K562 (cell line): ENCODE measurements at regions not wholly inside any gene's neighbourhood (a gene's known extent, or its start where the extent isn't known, plus 50 kb on each side); places are given as distances from the start of the nearest gene placed in this dataset.

Source experiments
- ATAC-seq: fragments of 200-7000 bp; cut with Tn5 transposase; 3 replicates; pipeline ENCODE4 v1.9.1; 2020; ENCODE audit warnings: moderate library complexity
- BruUV-seq: library from RNA; stranded (reverse); fragments of 400-500 nt; replicated peaks from 2 replicates; lab custom pipeline; 2021; lab: Mats Ljungman, UMichigan
- CTCF ChIA-PET: fragments of 300-600 bp; formaldehyde crosslinking; extraction: SDS; loops from one replicate; lab custom pipeline; 2021; ENCODE audit warnings: low intra/inter-chr PET ratio; lab: Yijun Ruan, JAX
- POLR2A ChIA-PET: fragments of 300-600, 350-650 bp; sonication (Branson Sonifier 250); formaldehyde crosslinking; extraction: SDS; loops from one replicate; lab custom pipeline; 2021; ENCODE audit warnings: antibody characterized with exemption, inconsistent platforms; lab: Yijun Ruan, JAX
- DNase-seq, 4 experiments: peaks; one replicate each; pipeline versions ENCODE4 v3.0.0 to v3.0.0-alpha.2; 2011 to 2018; ENCODE audit warnings: low spot score in 3 of 4, mixed read lengths in 3 of 4; ENCODE audit errors: extremely low read depth in 1 of 4
- FAIRE-seq: peaks from 2 replicates; lab custom pipeline; 2011; peaks lifted over from hg19 to GRCh38; lab: Jason Lieb, UNC
- H2AFZ ChIP-seq: 2 replicates; pipeline ENCODE4 v1.6.0; 2011; ENCODE audit warnings: low read depth, low read length, control low read depth, inconsistent platforms
- H3K27ac ChIP-seq: fragments of 200-600 bp; 3 replicates; pipeline ENCODE4 v1.8.0; 2011; ENCODE audit warnings: low read depth, mild to moderate bottlenecking, control low read depth, inconsistent platforms, low read length, moderate library complexity, mixed read lengths; ENCODE audit errors: extremely low read depth
- H3K27me3 ChIP-seq, 2 experiments: fragments of 300-600 bp in 1 of 2; 2 replicates in 1 of 2; 3 replicates in 1 of 2; pipeline versions ENCODE4 v1.6.0 to v1.8.0; 2011; ENCODE audit warnings: inconsistent platforms in 2 of 2, low read length in 2 of 2, mild to moderate bottlenecking in 1 of 2, mixed read lengths in 1 of 2, moderate library complexity in 1 of 2; ENCODE audit not compliant: control insufficient read depth in 2 of 2, insufficient read depth in 2 of 2
- H3K36me3 ChIP-seq: fragments of 300-600 bp; 3 replicates; pipeline ENCODE4 v1.8.0; 2011; ENCODE audit warnings: mild to moderate bottlenecking, low read length, inconsistent platforms; ENCODE audit not compliant: control insufficient read depth, insufficient read depth
- H3K4me1 ChIP-seq, 2 experiments: fragments of 200-600 bp in 1 of 2; replicated peaks in 1 of 2; 2 replicates in 1 of 2; 3 replicates in 1 of 2; pipeline versions ENCODE4 v1.5.1 to v1.8.0; 2011; ENCODE audit warnings: inconsistent platforms in 2 of 2, low read length in 2 of 2, mild to moderate bottlenecking in 1 of 2, mixed read lengths in 1 of 2, moderate library complexity in 1 of 2; ENCODE audit not compliant: control insufficient read depth in 2 of 2, insufficient read depth in 2 of 2
- H3K4me2 ChIP-seq: 2 replicates; pipeline ENCODE4 v1.6.1; 2011; ENCODE audit warnings: low read length, control low read depth, inconsistent platforms, mixed read lengths; ENCODE audit not compliant: insufficient read depth
- H3K4me3 ChIP-seq: fragments of 200-600 bp; sonication (generic), shearing (Covaris generic); 2 replicates; pipeline ENCODE4 v1.5.1; 2016; ENCODE audit warnings: control low read depth, inconsistent platforms
- H3K79me2 ChIP-seq: fragments of 200-600 bp; 3 replicates; pipeline ENCODE4 v1.8.0; 2011; ENCODE audit warnings: low read length, inconsistent platforms; ENCODE audit not compliant: control insufficient read depth, insufficient read depth
- H3K9ac ChIP-seq, 2 experiments: 2 replicates each; pipeline versions ENCODE4 v1.6.0 to v1.6.1; 2011; ENCODE audit warnings: low read depth in 2 of 2, low read length in 2 of 2, control low read depth in 1 of 2, inconsistent platforms in 1 of 2, mild to moderate bottlenecking in 1 of 2, mixed read lengths in 1 of 2; ENCODE audit not compliant: insufficient read depth in 1 of 2
- H3K9me1 ChIP-seq: one replicate; pipeline ENCODE4 v1.6.0; 2011; ENCODE audit warnings: inconsistent platforms, mild to moderate bottlenecking, low read length, moderate library complexity; ENCODE audit not compliant: control insufficient read depth, insufficient read depth
- H3K9me3 ChIP-seq: replicated peaks from 2 replicates; pipeline ENCODE4 v1.5.1; 2011; ENCODE audit warnings: low read depth, low read length, inconsistent platforms; ENCODE audit not compliant: control insufficient read depth, insufficient read depth
- H4K20me1 ChIP-seq: replicated peaks from 2 replicates; pipeline ENCODE4 v1.6.1; 2011; ENCODE audit warnings: low read length, inconsistent platforms, mixed read lengths; ENCODE audit not compliant: control insufficient read depth, insufficient read depth
- CHCHD3 ChIP-seq: fragments of 250-450 bp; sonication (Bioruptor Pico); IDR thresholded peaks from 2 replicates; pipeline ENCODE4 v2.1.2; 2022; ENCODE audit warnings: mild to moderate bottlenecking
- DACH1 ChIP-seq: fragments of 450-650 bp; IDR thresholded peaks from 2 replicates; pipeline ENCODE4 v1.6.1; 2018; ENCODE audit not compliant: partially characterized antibody
- MEIS2 ChIP-seq: fragments of 450-650 bp; IDR thresholded peaks from 2 replicates; pipeline ENCODE4 v1.6.1; 2014; ENCODE audit warnings: mild to moderate bottlenecking; ENCODE audit not compliant: partially characterized antibody
- NCOR1 ChIP-seq: fragments of 450-650 bp; IDR thresholded peaks from 2 replicates; pipeline ENCODE4 v1.6.1; 2016; ENCODE audit warnings: mild to moderate bottlenecking, moderate library complexity
- NR2C2 ChIP-seq, 2 experiments: fragments of 200-800 bp in 1 of 2; sonication (Bioruptor generic) in 1 of 2; sonication (generic) in 1 of 2; formaldehyde crosslinking in 1 of 2; IDR thresholded peaks; 2 replicates each; pipeline versions ENCODE4 v1.6.1 to v1.8.0; 2016 to 2022; ENCODE audit warnings: mild to moderate bottlenecking in 1 of 2, missing compliant biosample characterization in 1 of 2, missing genetic modification characterization in 1 of 2, missing genetic modification reagents in 1 of 2
- POLR2B ChIP-seq: fragments of 450-650 bp; IDR thresholded peaks from 2 replicates; pipeline ENCODE4 v1.6.1; 2018; ENCODE audit warnings: low read depth; ENCODE audit not compliant: partially characterized antibody
- RNF2 ChIP-seq: sonication (generic); IDR thresholded peaks from 2 replicates; pipeline ENCODE4 v1.6.1; 2016
- SETDB1 ChIP-seq: IDR thresholded peaks from one replicate; pipeline ENCODE4 v1.6.1; 2012; ENCODE audit warnings: low read length, control low read depth, inconsistent platforms
- SNRNP70 ChIP-seq: fragments of 200-400 bp; formaldehyde crosslinking; optimal IDR thresholded peaks from 2 replicates; pipeline ENCODE3; 2017; ENCODE audit warnings: low read depth, low read length
- ZC3H8 ChIP-seq: fragments of 450-650 bp; IDR thresholded peaks from 2 replicates; pipeline ENCODE4 v1.6.1; 2017
- ZNF224 ChIP-seq: sonication (generic); formaldehyde crosslinking; IDR thresholded peaks from 2 replicates; pipeline ENCODE4 v1.8.0; 2022; ENCODE audit warnings: mild to moderate bottlenecking, missing genetic modification reagents
- ZNF324 ChIP-seq: fragments of 250-450 bp; sonication (Bioruptor Pico); IDR thresholded peaks from 2 replicates; pipeline ENCODE4 v1.4.0; 2020; ENCODE audit warnings: mild to moderate bottlenecking
- ZNF655 ChIP-seq: fragments of 250-450 bp; sonication (Bioruptor Pico); IDR thresholded peaks from 2 replicates; pipeline ENCODE4 v1.5.0; 2021
- WGBS: fragments of 100-300 bp; shearing (Covaris generic); methylation state at CpG from one replicate; pipeline ENCODE4 v1.1.6; 2016; ENCODE audit warnings: low coverage, mixed read lengths; ENCODE audit not compliant: insufficient coverage; ENCODE audit errors: missing lambda C conversion rate; 5-methylcytosine and 5-hydroxymethylcytosine counted together
- in situ Hi-C: fragments of 300-500 bp; cut with MboI; formaldehyde crosslinking; loops from 4 replicates; pipeline ENCODE4 v1.15.0; 2018; ENCODE audit warnings: inconsistent platforms, mixed read lengths
- intact Hi-C: fragments of 100-400 bp; cut with micrococcal nuclease; formaldehyde crosslinking; loops from 2 replicates; pipeline ENCODE4 v1.14.2; 2022
- TF ChIP-seq, protein P1 (sequence below): IDR thresholded peaks from 2 replicates; pipeline ENCODE4 v1.6.1; 2011; ENCODE audit not compliant: insufficient read length; ENCODE audit errors: extremely low read depth
- TF ChIP-seq, protein P2 (sequence below): IDR thresholded peaks from 2 replicates; pipeline ENCODE4 v1.6.1; 2012; ENCODE audit warnings: low read depth, low read length, improper control_type of control experiment, borderline replicate concordance
- TF ChIP-seq, protein P3 (sequence below): fragments of 450-650 bp; formaldehyde crosslinking; IDR thresholded peaks from 2 replicates; pipeline ENCODE4 v1.4.0; 2020; ENCODE audit warnings: mild to moderate bottlenecking
- TF ChIP-seq, protein P4 (sequence below), 2 experiments: fragments of 450-650 bp; conservative IDR thresholded peaks; 2 replicates each; pipeline ENCODE4 v1.6.1; 2017; ENCODE audit warnings: mild to moderate bottlenecking in 2 of 2, moderate library complexity in 2 of 2

GRCh38 chr10:78777466-78777865, 291.3 kb upstream of the ZMIZ1 start (continued):
- no peak for TF ChIP-seq ZC3H8

DNA sequence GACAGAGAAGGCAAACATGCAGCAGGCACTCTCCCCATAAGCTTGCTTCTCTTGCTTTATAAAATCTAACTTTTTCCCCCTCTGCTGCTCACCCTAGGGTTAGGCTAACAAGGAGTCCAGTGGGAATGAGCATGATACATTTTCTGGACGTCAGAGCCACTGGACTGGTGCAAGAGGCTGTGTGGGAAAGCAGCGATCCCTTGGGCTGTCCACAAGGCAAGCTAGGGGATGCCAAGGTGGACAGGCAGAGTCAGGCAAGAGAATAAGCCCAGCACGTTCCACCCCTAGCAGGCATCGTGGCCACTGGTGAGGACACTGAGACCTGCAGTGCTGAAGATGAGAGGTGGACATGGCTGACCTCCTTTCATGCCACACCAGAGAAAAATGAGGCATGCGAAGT, 290.9 kb upstream of the ZMIZ1 start:
- Histone ChIP-seq H3K4me3 (no peak overlapping the region), H3K27ac (no peak overlapping the region), H3K4me1 (no peaks in the 10 kb centered on the region), H3K9ac (no peak overlapping the region), H3K9me1 (no peaks in the 10 kb centered on the region), H4K20me1 (peaks cover 3% of the 10 kb centered on the region), H3K9me3 (no peaks in the 10 kb centered on the region), H2AFZ (no peak overlapping the region), H3K79me2 (no peaks in the 10 kb centered on the region), H3K36me3 (no peaks in the 10 kb centered on the region), H3K4me2 (no peak overlapping the region), H3K27me3 (peaks cover 17 to 62% of the 10 kb centered on the region in 2 experiments)
- no TSS peak for BruUV-seq
- intact Hi-C loops (no loop called here), in situ Hi-C loops (no loop called here)
- WGBS: 0% methylated on average over 5 of the region's 5 CpGs
- DNase-seq (no peak), FAIRE-seq (no peak), ATAC-seq (no peak)
- ChIA-PET POLR2A (no interaction called here), CTCF (no interaction called here)
- no peak for TF ChIP-seq NR2C2 (CRISPR knock-in tag; IDR thresholded peaks at IDR 0.05)
- no peak for TF ChIP-seq NR2C2 (tag; IDR thresholded peaks at IDR 0.05)
- TF ChIP-seq, protein P1, sequence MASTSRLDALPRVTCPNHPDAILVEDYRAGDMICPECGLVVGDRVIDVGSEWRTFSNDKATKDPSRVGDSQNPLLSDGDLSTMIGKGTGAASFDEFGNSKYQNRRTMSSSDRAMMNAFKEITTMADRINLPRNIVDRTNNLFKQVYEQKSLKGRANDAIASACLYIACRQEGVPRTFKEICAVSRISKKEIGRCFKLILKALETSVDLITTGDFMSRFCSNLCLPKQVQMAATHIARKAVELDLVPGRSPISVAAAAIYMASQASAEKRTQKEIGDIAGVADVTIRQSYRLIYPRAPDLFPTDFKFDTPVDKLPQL: no peak
- TF ChIP-seq CHCHD3 (CRISPR knock-in tag): no peak
- TF ChIP-seq, protein P2, sequence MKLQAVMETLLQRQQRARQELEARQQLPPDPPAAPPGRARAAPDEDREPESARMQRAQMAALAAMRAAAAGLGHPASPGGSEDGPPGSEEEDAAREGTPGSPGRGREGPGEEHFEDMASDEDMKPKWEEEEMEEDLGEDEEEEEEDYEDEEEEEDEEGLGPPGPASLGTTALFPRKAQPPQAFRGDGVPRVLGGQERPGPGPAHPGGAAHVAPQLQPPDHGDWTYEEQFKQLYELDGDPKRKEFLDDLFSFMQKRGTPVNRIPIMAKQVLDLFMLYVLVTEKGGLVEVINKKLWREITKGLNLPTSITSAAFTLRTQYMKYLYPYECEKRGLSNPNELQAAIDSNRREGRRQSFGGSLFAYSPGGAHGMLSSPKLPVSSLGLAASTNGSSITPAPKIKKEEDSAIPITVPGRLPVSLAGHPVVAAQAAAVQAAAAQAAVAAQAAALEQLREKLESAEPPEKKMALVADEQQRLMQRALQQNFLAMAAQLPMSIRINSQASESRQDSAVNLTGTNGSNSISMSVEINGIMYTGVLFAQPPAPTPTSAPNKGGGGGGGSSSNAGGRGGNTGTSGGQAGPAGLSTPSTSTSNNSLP: no peak
- no peak for TF ChIP-seq RNF2
- TF ChIP-seq ZNF655 (CRISPR knock-in tag): no peak
- TF ChIP-seq ZNF324 (CRISPR knock-in tag): no peak
- TF ChIP-seq, protein P3, sequence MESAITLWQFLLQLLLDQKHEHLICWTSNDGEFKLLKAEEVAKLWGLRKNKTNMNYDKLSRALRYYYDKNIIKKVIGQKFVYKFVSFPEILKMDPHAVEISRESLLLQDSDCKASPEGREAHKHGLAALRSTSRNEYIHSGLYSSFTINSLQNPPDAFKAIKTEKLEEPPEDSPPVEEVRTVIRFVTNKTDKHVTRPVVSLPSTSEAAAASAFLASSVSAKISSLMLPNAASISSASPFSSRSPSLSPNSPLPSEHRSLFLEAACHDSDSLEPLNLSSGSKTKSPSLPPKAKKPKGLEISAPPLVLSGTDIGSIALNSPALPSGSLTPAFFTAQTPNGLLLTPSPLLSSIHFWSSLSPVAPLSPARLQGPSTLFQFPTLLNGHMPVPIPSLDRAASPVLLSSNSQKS (CRISPR knock-in tag): no peak
- no peak for TF ChIP-seq DACH1
- no peak for TF ChIP-seq MEIS2
- TF ChIP-seq SNRNP70: no peak
- TF ChIP-seq, protein P4, sequence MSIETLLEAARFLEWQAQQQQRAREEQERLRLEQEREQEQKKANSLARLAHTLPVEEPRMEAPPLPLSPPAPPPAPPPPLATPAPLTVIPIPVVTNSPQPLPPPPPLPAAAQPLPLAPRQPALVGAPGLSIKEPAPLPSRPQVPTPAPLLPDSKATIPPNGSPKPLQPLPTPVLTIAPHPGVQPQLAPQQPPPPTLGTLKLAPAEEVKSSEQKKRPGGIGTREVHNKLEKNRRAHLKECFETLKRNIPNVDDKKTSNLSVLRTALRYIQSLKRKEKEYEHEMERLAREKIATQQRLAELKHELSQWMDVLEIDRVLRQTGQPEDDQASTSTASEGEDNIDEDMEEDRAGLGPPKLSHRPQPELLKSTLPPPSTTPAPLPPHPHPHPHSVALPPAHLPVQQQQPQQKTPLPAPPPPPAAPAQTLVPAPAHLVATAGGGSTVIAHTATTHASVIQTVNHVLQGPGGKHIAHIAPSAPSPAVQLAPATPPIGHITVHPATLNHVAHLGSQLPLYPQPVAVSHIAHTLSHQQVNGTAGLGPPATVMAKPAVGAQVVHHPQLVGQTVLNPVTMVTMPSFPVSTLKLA (conservative IDR thresholded peaks at IDR 0.05): no peak
- TF ChIP-seq NCOR1: no peak
- no peak for TF ChIP-seq POLR2B
- TF ChIP-seq SETDB1: no peak
- TF ChIP-seq ZNF224: no peak
